K562 (cell line): ENCODE measurements at regions not wholly inside any gene's neighbourhood (a gene's known extent, or its start where the extent isn't known, plus 50 kb on each side); places are given as distances from the start of the nearest gene placed in this dataset.

ENCODE experiments used
- ATAC-seq: fragments of 200-7000 bp; cut with Tn5 transposase; 3 replicates; pipeline ENCODE4 v1.9.1; 2020; ENCODE audit warnings: moderate library complexity
- BruUV-seq: library from RNA; stranded (reverse); fragments of 400-500 nt; replicated peaks from 2 replicates; lab custom pipeline; 2021; lab: Mats Ljungman, UMichigan
- CTCF ChIA-PET: fragments of 300-600 bp; formaldehyde crosslinking; extraction: SDS; loops from one replicate; lab custom pipeline; 2021; ENCODE audit warnings: low intra/inter-chr PET ratio; lab: Yijun Ruan, JAX
- POLR2A ChIA-PET: fragments of 300-600, 350-650 bp; sonication (Branson Sonifier 250); formaldehyde crosslinking; extraction: SDS; loops from one replicate; lab custom pipeline; 2021; ENCODE audit warnings: antibody characterized with exemption, inconsistent platforms; lab: Yijun Ruan, JAX
- DNase-seq, 4 experiments: peaks; one replicate each; pipeline versions ENCODE4 v3.0.0 to v3.0.0-alpha.2; 2011 to 2018; ENCODE audit warnings: low spot score in 3 of 4, mixed read lengths in 3 of 4; ENCODE audit errors: extremely low read depth in 1 of 4
- FAIRE-seq: peaks from 2 replicates; lab custom pipeline; 2011; peaks lifted over from hg19 to GRCh38; lab: Jason Lieb, UNC
- H2AFZ ChIP-seq: 2 replicates; pipeline ENCODE4 v1.6.0; 2011; ENCODE audit warnings: low read depth, low read length, control low read depth, inconsistent platforms
- H3K27ac ChIP-seq: fragments of 200-600 bp; 3 replicates; pipeline ENCODE4 v1.8.0; 2011; ENCODE audit warnings: low read depth, mild to moderate bottlenecking, control low read depth, inconsistent platforms, low read length, moderate library complexity, mixed read lengths; ENCODE audit errors: extremely low read depth
- H3K27me3 ChIP-seq, 2 experiments: fragments of 300-600 bp in 1 of 2; 2 replicates in 1 of 2; 3 replicates in 1 of 2; pipeline versions ENCODE4 v1.6.0 to v1.8.0; 2011; ENCODE audit warnings: inconsistent platforms in 2 of 2, low read length in 2 of 2, mild to moderate bottlenecking in 1 of 2, mixed read lengths in 1 of 2, moderate library complexity in 1 of 2; ENCODE audit not compliant: control insufficient read depth in 2 of 2, insufficient read depth in 2 of 2
- H3K36me3 ChIP-seq: fragments of 300-600 bp; 3 replicates; pipeline ENCODE4 v1.8.0; 2011; ENCODE audit warnings: mild to moderate bottlenecking, low read length, inconsistent platforms; ENCODE audit not compliant: control insufficient read depth, insufficient read depth
- H3K4me1 ChIP-seq, 2 experiments: fragments of 200-600 bp in 1 of 2; replicated peaks in 1 of 2; 2 replicates in 1 of 2; 3 replicates in 1 of 2; pipeline versions ENCODE4 v1.5.1 to v1.8.0; 2011; ENCODE audit warnings: inconsistent platforms in 2 of 2, low read length in 2 of 2, mild to moderate bottlenecking in 1 of 2, mixed read lengths in 1 of 2, moderate library complexity in 1 of 2; ENCODE audit not compliant: control insufficient read depth in 2 of 2, insufficient read depth in 2 of 2
- H3K4me2 ChIP-seq: 2 replicates; pipeline ENCODE4 v1.6.1; 2011; ENCODE audit warnings: low read length, control low read depth, inconsistent platforms, mixed read lengths; ENCODE audit not compliant: insufficient read depth
- H3K4me3 ChIP-seq: fragments of 200-600 bp; sonication (generic), shearing (Covaris generic); 2 replicates; pipeline ENCODE4 v1.5.1; 2016; ENCODE audit warnings: control low read depth, inconsistent platforms
- H3K79me2 ChIP-seq: fragments of 200-600 bp; 3 replicates; pipeline ENCODE4 v1.8.0; 2011; ENCODE audit warnings: low read length, inconsistent platforms; ENCODE audit not compliant: control insufficient read depth, insufficient read depth
- H3K9ac ChIP-seq, 2 experiments: 2 replicates each; pipeline versions ENCODE4 v1.6.0 to v1.6.1; 2011; ENCODE audit warnings: low read depth in 2 of 2, low read length in 2 of 2, control low read depth in 1 of 2, inconsistent platforms in 1 of 2, mild to moderate bottlenecking in 1 of 2, mixed read lengths in 1 of 2; ENCODE audit not compliant: insufficient read depth in 1 of 2
- H3K9me1 ChIP-seq: one replicate; pipeline ENCODE4 v1.6.0; 2011; ENCODE audit warnings: inconsistent platforms, mild to moderate bottlenecking, low read length, moderate library complexity; ENCODE audit not compliant: control insufficient read depth, insufficient read depth
- H3K9me3 ChIP-seq: replicated peaks from 2 replicates; pipeline ENCODE4 v1.5.1; 2011; ENCODE audit warnings: low read depth, low read length, inconsistent platforms; ENCODE audit not compliant: control insufficient read depth, insufficient read depth
- H4K20me1 ChIP-seq: replicated peaks from 2 replicates; pipeline ENCODE4 v1.6.1; 2011; ENCODE audit warnings: low read length, inconsistent platforms, mixed read lengths; ENCODE audit not compliant: control insufficient read depth, insufficient read depth
- BRD4 ChIP-seq: fragments of 200-600 bp; sonication (generic); IDR thresholded peaks from 2 replicates; pipeline ENCODE4 v1.6.1; 2017; ENCODE audit warnings: inconsistent platforms
- CBX3 ChIP-seq, 2 experiments: IDR thresholded peaks; 1 replicate in 1 of 2; 2 replicates in 1 of 2; pipeline ENCODE4 v1.6.1; 2012; ENCODE audit warnings: inconsistent platforms in 2 of 2, low read length in 2 of 2, borderline replicate concordance in 1 of 2, control low read depth in 1 of 2
- MAFK ChIP-seq: IDR thresholded peaks from 2 replicates; pipeline ENCODE4 v1.6.1; 2011; ENCODE audit warnings: low read length, improper control_type of control experiment
- NFRKB ChIP-seq: fragments of 450-650 bp; IDR thresholded peaks from 2 replicates; pipeline ENCODE4 v1.6.1; 2016; ENCODE audit warnings: low read depth
- OTX1 ChIP-seq: fragments of 450-650 bp; formaldehyde crosslinking; IDR thresholded peaks from 2 replicates; pipeline ENCODE4 v1.4.0; 2022; ENCODE audit warnings: mild to moderate bottlenecking
- PTTG1 ChIP-seq: fragments of 450-650 bp; IDR thresholded peaks from 2 replicates; pipeline ENCODE4 v1.6.1; 2016; ENCODE audit warnings: low read depth, mild to moderate bottlenecking, missing genetic modification characterization, missing compliant biosample characterization
- TEAD2 ChIP-seq: fragments of 450-650 bp; IDR thresholded peaks from 2 replicates; pipeline ENCODE4 v1.6.1; 2016; ENCODE audit warnings: missing genetic modification characterization, control low read depth, missing compliant biosample characterization
- XRCC4 ChIP-seq: IDR thresholded peaks from one replicate; pipeline ENCODE4 v1.6.1; 2011; ENCODE audit not compliant: insufficient read depth, insufficient read length; ENCODE audit errors: extremely low read depth
- ZEB2 ChIP-seq: fragments of 450-650 bp; IDR thresholded peaks from 2 replicates; pipeline ENCODE4 v1.6.1; 2016
- ZNF121 ChIP-seq: sonication (generic); formaldehyde crosslinking; conservative IDR thresholded peaks from 2 replicates; pipeline ENCODE4 v1.8.0; 2022; ENCODE audit warnings: missing genetic modification reagents
- ZNF134 ChIP-seq: fragments of 250-450 bp; sonication (Bioruptor Pico); conservative IDR thresholded peaks from 2 replicates; pipeline ENCODE4 v1.4.0; 2020
- ZNF146 ChIP-seq: IDR thresholded peaks from one replicate; pipeline ENCODE4 v1.6.1; 2018; ENCODE audit warnings: missing compliant biosample characterization; ENCODE audit not compliant: unreplicated experiment
- WGBS: fragments of 100-300 bp; shearing (Covaris generic); methylation state at CpG from one replicate; pipeline ENCODE4 v1.1.6; 2016; ENCODE audit warnings: low coverage, mixed read lengths; ENCODE audit not compliant: insufficient coverage; ENCODE audit errors: missing lambda C conversion rate; 5-methylcytosine and 5-hydroxymethylcytosine counted together
- in situ Hi-C: fragments of 300-500 bp; cut with MboI; formaldehyde crosslinking; loops from 4 replicates; pipeline ENCODE4 v1.15.0; 2018; ENCODE audit warnings: inconsistent platforms, mixed read lengths
- intact Hi-C: fragments of 100-400 bp; cut with micrococcal nuclease; formaldehyde crosslinking; loops from 2 replicates; pipeline ENCODE4 v1.14.2; 2022
- TF ChIP-seq, protein P1 (sequence below), 2 experiments: IDR thresholded peaks; 2 replicates each; pipeline ENCODE4 v1.6.1; 2012; ENCODE audit warnings: improper control_type of control experiment in 2 of 2, low read depth in 2 of 2, low read length in 2 of 2, borderline replicate concordance in 1 of 2

DNA sequence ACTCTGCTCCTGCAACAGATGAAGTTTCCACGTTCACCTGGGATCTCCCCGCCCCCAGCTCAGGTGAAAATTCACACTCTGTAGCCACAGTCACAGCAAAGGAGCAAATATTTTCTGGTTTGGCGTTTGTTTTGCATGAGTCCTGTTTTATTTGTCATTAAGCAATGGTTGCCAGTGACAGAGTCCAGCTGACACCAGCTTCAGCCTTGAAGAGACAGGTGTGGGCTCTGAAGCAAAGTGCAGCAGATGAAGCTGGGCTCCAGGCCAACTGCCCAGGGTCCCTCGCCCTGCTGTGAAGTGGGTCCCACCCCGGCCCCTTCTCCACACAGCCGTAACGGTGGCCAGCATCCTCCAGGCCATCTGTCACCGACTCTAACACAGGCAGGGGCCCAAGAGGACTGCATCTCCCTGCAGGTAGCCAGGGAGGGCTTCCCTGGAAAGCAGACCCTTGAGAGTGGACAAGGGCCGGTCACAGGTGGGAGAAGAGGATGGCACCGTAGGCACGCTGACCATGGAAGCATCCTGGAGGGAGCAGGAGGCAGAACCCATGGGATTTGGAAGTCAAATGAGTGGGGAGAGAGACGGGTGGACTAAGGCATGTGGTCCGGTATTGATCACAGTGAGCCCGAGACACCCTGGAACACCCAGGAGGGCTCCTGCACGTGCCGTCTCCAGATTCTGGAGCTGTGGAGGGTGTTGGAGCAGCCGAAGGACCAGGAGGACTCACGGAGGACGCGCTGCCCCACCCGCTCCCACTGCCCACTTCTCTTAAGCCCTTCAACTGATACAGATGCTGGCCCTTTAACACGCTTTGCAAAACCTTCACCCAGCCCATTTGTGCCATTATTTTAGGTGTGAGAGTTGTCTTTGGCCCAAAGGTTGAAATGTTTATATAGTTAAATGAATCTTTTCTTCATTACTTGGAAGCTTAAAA lies 294.5 kb downstream of the BRD1 start:
- FAIRE-seq: no peak
- H4K20me1 ChIP-seq: peaks cover 7% of the 10 kb centered on the region; the same call in 1 of the 2 replicates
- no peak for TF ChIP-seq XRCC4
- no peak for TF ChIP-seq BRD4
- TF ChIP-seq OTX1 (CRISPR knock-in tag): no peak
- no peak for TF ChIP-seq ZNF121 (CRISPR knock-in tag)
- TF ChIP-seq ZEB2: no peak
- no peak for TF ChIP-seq ZNF146 (CRISPR knock-in tag)
- TF ChIP-seq, protein P1, sequence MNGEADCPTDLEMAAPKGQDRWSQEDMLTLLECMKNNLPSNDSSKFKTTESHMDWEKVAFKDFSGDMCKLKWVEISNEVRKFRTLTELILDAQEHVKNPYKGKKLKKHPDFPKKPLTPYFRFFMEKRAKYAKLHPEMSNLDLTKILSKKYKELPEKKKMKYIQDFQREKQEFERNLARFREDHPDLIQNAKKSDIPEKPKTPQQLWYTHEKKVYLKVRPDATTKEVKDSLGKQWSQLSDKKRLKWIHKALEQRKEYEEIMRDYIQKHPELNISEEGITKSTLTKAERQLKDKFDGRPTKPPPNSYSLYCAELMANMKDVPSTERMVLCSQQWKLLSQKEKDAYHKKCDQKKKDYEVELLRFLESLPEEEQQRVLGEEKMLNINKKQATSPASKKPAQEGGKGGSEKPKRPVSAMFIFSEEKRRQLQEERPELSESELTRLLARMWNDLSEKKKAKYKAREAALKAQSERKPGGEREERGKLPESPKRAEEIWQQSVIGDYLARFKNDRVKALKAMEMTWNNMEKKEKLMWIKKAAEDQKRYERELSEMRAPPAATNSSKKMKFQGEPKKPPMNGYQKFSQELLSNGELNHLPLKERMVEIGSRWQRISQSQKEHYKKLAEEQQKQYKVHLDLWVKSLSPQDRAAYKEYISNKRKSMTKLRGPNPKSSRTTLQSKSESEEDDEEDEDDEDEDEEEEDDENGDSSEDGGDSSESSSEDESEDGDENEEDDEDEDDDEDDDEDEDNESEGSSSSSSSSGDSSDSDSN (IDR thresholded peaks at IDR 0.05; ENCODE audit: borderline replicate concordance in 1 of 2, low read depth in 2 of 2, low read length in 2 of 2): no peak
- no peak for TF ChIP-seq MAFK
- TF ChIP-seq TEAD2 (tag): no peak
- no peak for TF ChIP-seq CBX3 (IDR thresholded peaks at IDR 0.05; ENCODE audit: borderline replicate concordance in 1 of 2, low read length in 2 of 2)
- TF ChIP-seq PTTG1 (tag): no peak
- TF ChIP-seq NFRKB: no peak
- no peak for TF ChIP-seq ZNF134
- TF ChIP-seq, all 486 proteins: peak for 0
- no TSS peak for BruUV-seq
- Histone ChIP-seq H3K4me3 (no peak overlapping the region), H2AFZ (no peak overlapping the region), H3K79me2 (no peaks in the 10 kb centered on the region; the same call in 2 of the 3 replicates), H3K4me1 (peaks cover 0 to 8% of the 10 kb centered on the region in 2 experiments; a peak in 2 of 5 replicates), H3K27me3 (no peaks in the 10 kb centered on the region), H3K9me1 (peaks cover 3% of the 10 kb centered on the region), H3K9ac (no peak overlapping the region), H3K36me3 (peaks cover 9% of the 10 kb centered on the region; the same call in 1 of the 3 replicates), H3K9me3 (no peaks in the 10 kb centered on the region), H3K27ac (no peak overlapping the region), H3K4me2 (no peak overlapping the region)
- DNase-seq (no peak), ATAC-seq (no peak)
- ChIA-PET POLR2A (no interaction called here), CTCF (no interaction called here)
- intact Hi-C loops: no loop called here
- in situ Hi-C loops: no loop called here
- WGBS: 82% methylated on average over 12 of the region's 22 CpGs
